ENCODE measurements at regions not wholly inside any gene's neighbourhood (a gene's known extent, or its start where the extent isn't known, plus 50 kb on each side); places are given as distances from the start of the nearest gene placed in this dataset.

DNA sequence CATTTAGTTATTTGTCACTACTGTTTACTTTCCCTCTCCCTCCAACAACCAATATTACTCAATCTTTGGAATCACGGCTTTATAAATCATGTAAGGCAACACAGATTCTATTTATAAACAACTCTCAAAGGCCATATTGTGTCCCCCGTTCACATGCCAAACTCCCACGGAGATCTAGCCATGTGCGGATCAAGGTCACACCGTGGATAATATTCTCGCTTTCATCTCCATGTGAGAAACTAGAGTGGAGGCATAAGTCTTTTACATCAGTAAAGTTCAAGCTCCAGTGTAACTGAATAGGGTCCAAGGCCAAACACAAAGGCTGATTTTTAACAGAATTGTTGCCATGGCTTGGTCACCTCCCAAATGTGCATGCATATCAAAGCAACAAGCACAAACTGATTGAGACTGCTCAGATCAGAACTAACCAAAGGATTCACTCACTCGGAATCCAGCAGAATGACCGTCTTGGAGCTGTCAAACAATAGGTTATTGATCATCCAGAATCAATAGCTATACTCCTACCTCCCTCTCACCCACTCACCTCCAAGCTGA is 569.5 kb upstream of the LRRN3 start:
- TF ChIP-seq, protein P1, sequence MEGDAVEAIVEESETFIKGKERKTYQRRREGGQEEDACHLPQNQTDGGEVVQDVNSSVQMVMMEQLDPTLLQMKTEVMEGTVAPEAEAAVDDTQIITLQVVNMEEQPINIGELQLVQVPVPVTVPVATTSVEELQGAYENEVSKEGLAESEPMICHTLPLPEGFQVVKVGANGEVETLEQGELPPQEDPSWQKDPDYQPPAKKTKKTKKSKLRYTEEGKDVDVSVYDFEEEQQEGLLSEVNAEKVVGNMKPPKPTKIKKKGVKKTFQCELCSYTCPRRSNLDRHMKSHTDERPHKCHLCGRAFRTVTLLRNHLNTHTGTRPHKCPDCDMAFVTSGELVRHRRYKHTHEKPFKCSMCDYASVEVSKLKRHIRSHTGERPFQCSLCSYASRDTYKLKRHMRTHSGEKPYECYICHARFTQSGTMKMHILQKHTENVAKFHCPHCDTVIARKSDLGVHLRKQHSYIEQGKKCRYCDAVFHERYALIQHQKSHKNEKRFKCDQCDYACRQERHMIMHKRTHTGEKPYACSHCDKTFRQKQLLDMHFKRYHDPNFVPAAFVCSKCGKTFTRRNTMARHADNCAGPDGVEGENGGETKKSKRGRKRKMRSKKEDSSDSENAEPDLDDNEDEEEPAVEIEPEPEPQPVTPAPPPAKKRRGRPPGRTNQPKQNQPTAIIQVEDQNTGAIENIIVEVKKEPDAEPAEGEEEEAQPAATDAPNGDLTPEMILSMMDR (IDR thresholded peaks at IDR 0.05) = no peak
- TF ChIP-seq POLR2A (IDR thresholded peaks at IDR 0.05) = no peak

All from thyroid gland (tissue), 4 donors.